K562 (cell line): ENCODE measurements at regions not wholly inside any gene's neighbourhood (a gene's known extent, or its start where the extent isn't known, plus 50 kb on each side); places are given as distances from the start of the nearest gene placed in this dataset.

Experiments used
- ATAC-seq: fragments of 200-7000 bp; cut with Tn5 transposase; 3 replicates; pipeline ENCODE4 v1.9.1; 2020; ENCODE audit warnings: moderate library complexity
- BruUV-seq: library from RNA; stranded (reverse); fragments of 400-500 nt; replicated peaks from 2 replicates; lab custom pipeline; 2021; lab: Mats Ljungman, UMichigan
- CTCF ChIA-PET: fragments of 300-600 bp; formaldehyde crosslinking; extraction: SDS; loops from one replicate; lab custom pipeline; 2021; ENCODE audit warnings: low intra/inter-chr PET ratio; lab: Yijun Ruan, JAX
- POLR2A ChIA-PET: fragments of 300-600, 350-650 bp; sonication (Branson Sonifier 250); formaldehyde crosslinking; extraction: SDS; loops from one replicate; lab custom pipeline; 2021; ENCODE audit warnings: antibody characterized with exemption, inconsistent platforms; lab: Yijun Ruan, JAX
- DNase-seq, 4 experiments: peaks; one replicate each; pipeline versions ENCODE4 v3.0.0 to v3.0.0-alpha.2; 2011 to 2018; ENCODE audit warnings: low spot score in 3 of 4, mixed read lengths in 3 of 4; ENCODE audit errors: extremely low read depth in 1 of 4
- FAIRE-seq: peaks from 2 replicates; lab custom pipeline; 2011; peaks lifted over from hg19 to GRCh38; lab: Jason Lieb, UNC
- H2AFZ ChIP-seq: 2 replicates; pipeline ENCODE4 v1.6.0; 2011; ENCODE audit warnings: low read depth, low read length, control low read depth, inconsistent platforms
- H3K27ac ChIP-seq: fragments of 200-600 bp; 3 replicates; pipeline ENCODE4 v1.8.0; 2011; ENCODE audit warnings: low read depth, mild to moderate bottlenecking, control low read depth, inconsistent platforms, low read length, moderate library complexity, mixed read lengths; ENCODE audit errors: extremely low read depth
- H3K27me3 ChIP-seq, 2 experiments: fragments of 300-600 bp in 1 of 2; 2 replicates in 1 of 2; 3 replicates in 1 of 2; pipeline versions ENCODE4 v1.6.0 to v1.8.0; 2011; ENCODE audit warnings: inconsistent platforms in 2 of 2, low read length in 2 of 2, mild to moderate bottlenecking in 1 of 2, mixed read lengths in 1 of 2, moderate library complexity in 1 of 2; ENCODE audit not compliant: control insufficient read depth in 2 of 2, insufficient read depth in 2 of 2
- H3K36me3 ChIP-seq: fragments of 300-600 bp; 3 replicates; pipeline ENCODE4 v1.8.0; 2011; ENCODE audit warnings: mild to moderate bottlenecking, low read length, inconsistent platforms; ENCODE audit not compliant: control insufficient read depth, insufficient read depth
- H3K4me1 ChIP-seq, 2 experiments: fragments of 200-600 bp in 1 of 2; replicated peaks in 1 of 2; 2 replicates in 1 of 2; 3 replicates in 1 of 2; pipeline versions ENCODE4 v1.5.1 to v1.8.0; 2011; ENCODE audit warnings: inconsistent platforms in 2 of 2, low read length in 2 of 2, mild to moderate bottlenecking in 1 of 2, mixed read lengths in 1 of 2, moderate library complexity in 1 of 2; ENCODE audit not compliant: control insufficient read depth in 2 of 2, insufficient read depth in 2 of 2
- H3K4me2 ChIP-seq: 2 replicates; pipeline ENCODE4 v1.6.1; 2011; ENCODE audit warnings: low read length, control low read depth, inconsistent platforms, mixed read lengths; ENCODE audit not compliant: insufficient read depth
- H3K4me3 ChIP-seq: fragments of 200-600 bp; sonication (generic), shearing (Covaris generic); 2 replicates; pipeline ENCODE4 v1.5.1; 2016; ENCODE audit warnings: control low read depth, inconsistent platforms
- H3K79me2 ChIP-seq: fragments of 200-600 bp; 3 replicates; pipeline ENCODE4 v1.8.0; 2011; ENCODE audit warnings: low read length, inconsistent platforms; ENCODE audit not compliant: control insufficient read depth, insufficient read depth
- H3K9ac ChIP-seq, 2 experiments: 2 replicates each; pipeline versions ENCODE4 v1.6.0 to v1.6.1; 2011; ENCODE audit warnings: low read depth in 2 of 2, low read length in 2 of 2, control low read depth in 1 of 2, inconsistent platforms in 1 of 2, mild to moderate bottlenecking in 1 of 2, mixed read lengths in 1 of 2; ENCODE audit not compliant: insufficient read depth in 1 of 2
- H3K9me1 ChIP-seq: one replicate; pipeline ENCODE4 v1.6.0; 2011; ENCODE audit warnings: inconsistent platforms, mild to moderate bottlenecking, low read length, moderate library complexity; ENCODE audit not compliant: control insufficient read depth, insufficient read depth
- H3K9me3 ChIP-seq: replicated peaks from 2 replicates; pipeline ENCODE4 v1.5.1; 2011; ENCODE audit warnings: low read depth, low read length, inconsistent platforms; ENCODE audit not compliant: control insufficient read depth, insufficient read depth
- H4K20me1 ChIP-seq: replicated peaks from 2 replicates; pipeline ENCODE4 v1.6.1; 2011; ENCODE audit warnings: low read length, inconsistent platforms, mixed read lengths; ENCODE audit not compliant: control insufficient read depth, insufficient read depth
- C11orf30 ChIP-seq: fragments of 450-650 bp; IDR thresholded peaks from 2 replicates; pipeline ENCODE4 v1.6.1; 2016; ENCODE audit warnings: low read depth, mild to moderate bottlenecking
- CBX1 ChIP-seq: sonication (generic); IDR thresholded peaks from 2 replicates; pipeline ENCODE4 v1.6.1; 2016; ENCODE audit warnings: antibody characterized with exemption, low read depth, mild to moderate bottlenecking
- MAFF ChIP-seq: IDR thresholded peaks from 2 replicates; pipeline ENCODE4 v1.6.1; 2012; ENCODE audit warnings: low read length, improper control_type of control experiment
- MAFG ChIP-seq: fragments of 450-650 bp; conservative IDR thresholded peaks from 2 replicates; pipeline ENCODE4 v1.6.1; 2016; ENCODE audit warnings: missing genetic modification characterization, missing compliant biosample characterization
- MAFK ChIP-seq: IDR thresholded peaks from 2 replicates; pipeline ENCODE4 v1.6.1; 2011; ENCODE audit warnings: low read length, improper control_type of control experiment
- NFE2 ChIP-seq: IDR thresholded peaks from 2 replicates; pipeline ENCODE4 v1.6.1; 2014; ENCODE audit warnings: antibody characterized with exemption, low read depth
- OTX1 ChIP-seq: fragments of 450-650 bp; formaldehyde crosslinking; IDR thresholded peaks from 2 replicates; pipeline ENCODE4 v1.4.0; 2022; ENCODE audit warnings: mild to moderate bottlenecking
- RAD21 ChIP-seq, 2 experiments: fragments of 250-450 bp in 1 of 2; fragments of 450-650 bp in 1 of 2; sonication (Bioruptor Pico) in 1 of 2; formaldehyde crosslinking in 1 of 2; IDR thresholded peaks in 1 of 2; conservative IDR thresholded peaks in 1 of 2; 2 replicates each; pipeline versions ENCODE4 v1.4.0 to v1.8.0; 2020 to 2022; ENCODE audit warnings: mild to moderate bottlenecking in 2 of 2, moderate library complexity in 1 of 2
- TRIM28 ChIP-seq: fragments of 450-650 bp; IDR thresholded peaks from 2 replicates; pipeline ENCODE4 v1.6.1; 2017
- ZBTB40 ChIP-seq, 2 experiments: fragments of 450-650 bp in 1 of 2; sonication (generic) in 1 of 2; formaldehyde crosslinking in 1 of 2; IDR thresholded peaks; 2 replicates each; pipeline versions ENCODE4 v1.7.1 to v1.9.0; 2016 to 2022; ENCODE audit warnings: inconsistent platforms in 1 of 2, mild to moderate bottlenecking in 1 of 2, missing genetic modification reagents in 1 of 2
- ZNF3 ChIP-seq: fragments of 250-450 bp; sonication (Bioruptor Pico); IDR thresholded peaks from 2 replicates; pipeline ENCODE4 v1.5.0; 2021; ENCODE audit warnings: mild to moderate bottlenecking, moderate library complexity
- ZNF316 ChIP-seq: fragments of 450-650 bp; IDR thresholded peaks from 2 replicates; pipeline ENCODE4 v1.6.1; 2016
- ZNF431 ChIP-seq: sonication (generic); formaldehyde crosslinking; IDR thresholded peaks from 2 replicates; pipeline ENCODE4 v1.8.0; 2022; ENCODE audit warnings: mild to moderate bottlenecking, missing genetic modification reagents
- WGBS: fragments of 100-300 bp; shearing (Covaris generic); methylation state at CpG from one replicate; pipeline ENCODE4 v1.1.6; 2016; ENCODE audit warnings: low coverage, mixed read lengths; ENCODE audit not compliant: insufficient coverage; ENCODE audit errors: missing lambda C conversion rate; 5-methylcytosine and 5-hydroxymethylcytosine counted together
- in situ Hi-C: fragments of 300-500 bp; cut with MboI; formaldehyde crosslinking; loops from 4 replicates; pipeline ENCODE4 v1.15.0; 2018; ENCODE audit warnings: inconsistent platforms, mixed read lengths
- intact Hi-C: fragments of 100-400 bp; cut with micrococcal nuclease; formaldehyde crosslinking; loops from 2 replicates; pipeline ENCODE4 v1.14.2; 2022

- DNase-seq (peak in 2 of 4 experiments; percentile 31 to 32), ATAC-seq (no peak; the same call in 2 of the 3 replicates), FAIRE-seq (no peak)
- no peaks in the 10 kb centered on the region for H3K9me1 ChIP-seq
- H3K4me3 ChIP-seq, result no peak overlapping the region
- ChIA-PET CTCF (no interaction called here), POLR2A (interaction anchor here (0.7 to 1.3 kb wide), 3 partner anchors 9 to 13 kb away, joined by 3 to 4 read pairs (median 4); no protein-coding TSS in a partner anchor)
- H3K27me3 ChIP-seq, result no peaks in the 10 kb centered on the region
- 69% methylated on average over 4 of the region's 4 CpGs for WGBS
- peaks cover 29 to 35% of the 10 kb centered on the region in 2 experiments for H3K4me1 ChIP-seq
- TF ChIP-seq MAFG (tag) (peak; percentile 97), ZNF3 (CRISPR knock-in tag) (no peak), ZNF431 (CRISPR knock-in tag) (no peak), C11orf30 (peak; percentile 99), OTX1 (no peak), ZBTB40 (IDR thresholded peaks at IDR 0.05) (no peak), ZBTB40 (CRISPR knock-in tag; IDR thresholded peaks at IDR 0.05) (0 out of 2 replicates have a peak, but pooled peaks have one; percentile 21), ZNF316 (peak; percentile 99), NFE2 (0 out of 2 replicates have a peak, but pooled peaks have one; percentile 23), MAFF (peak; percentile 99), MAFK (peak; percentile 99), RAD21 (CRISPR knock-in tag; conservative IDR thresholded peaks at IDR 0.05 in 1 of 2, IDR thresholded peaks at IDR 0.05 in 1 of 2) (0 out of 4 replicates have a peak, but pooled peaks of 1 of the 2 experiments have one; percentile 13), CBX1 (no peak), TRIM28 (no peak)
- no peaks in the 10 kb centered on the region; the same call in 1 of the 2 replicates for H3K9me3 ChIP-seq
- in situ Hi-C loops, result no loop called here
- H3K27ac ChIP-seq, result no peak overlapping the region
- intact Hi-C loops, result no loop called here
- H2AFZ ChIP-seq, result peak overlapping the region; percentile 75
- H3K9ac ChIP-seq, result no peak overlapping the region
- H3K4me2 ChIP-seq, result no peak overlapping the region
- no peaks in the 10 kb centered on the region for H4K20me1 ChIP-seq
- no TSS peak for BruUV-seq
- H3K36me3 ChIP-seq, result no peaks in the 10 kb centered on the region; the same call in 2 of the 3 replicates
- H3K79me2 ChIP-seq, result no peaks in the 10 kb centered on the region
Observed at GRCh38 chr12:116380108-116380507, 102.6 kb upstream of the MED13L start.
